Activated B cell treated with CpG ODN at 0.5 μM for 24 hours (primary cell): ENCODE measurements at regions not wholly inside any gene's neighbourhood (a gene's known extent, or its start where the extent isn't known, plus 50 kb on each side); places are given as distances from the start of the nearest gene placed in this dataset.
"Not testable (repeated sequence)": the region's sequence is repeated elsewhere in the genome, so short reads cannot be mapped to it uniquely, and the experiment has no call there.

Source experiments
- ATAC-seq: fragments of 200-7000 bp; cut with Tn5 transposase; one replicate; pipeline ENCODE4 v1.10.0; 2021; ENCODE audit warnings: low read depth, mild to moderate bottlenecking, moderate library complexity
- CTCF ChIA-PET: fragments of 350-600 bp; sonication (Branson Sonifier 250); formaldehyde crosslinking; loops from one replicate; lab custom pipeline; 2021; ENCODE audit warnings: antibody characterized with exemption; lab: Charles Lee
- POLR2A ChIA-PET: fragments of 350-600 bp; sonication (Branson Sonifier 250); formaldehyde crosslinking; loops from one replicate; lab custom pipeline; 2021; ENCODE audit warnings: antibody characterized with exemption; lab: Charles Lee
- DNase-seq: peaks from one replicate; pipeline ENCODE4 v3.0.0; 2022
- H3K27ac Mint-ChIP-seq: one replicate; pipeline ENCODE4 v1.8.0; 2020; ENCODE audit warnings: mixed read lengths
- H3K27me3 Mint-ChIP-seq: one replicate; pipeline ENCODE4 v1.8.0; 2021; ENCODE audit warnings: mixed read lengths
- H3K36me3 Mint-ChIP-seq: one replicate; pipeline ENCODE4 v1.8.0; 2021; ENCODE audit warnings: low read depth, mixed read lengths
- H3K4me1 Mint-ChIP-seq: one replicate; pipeline ENCODE4 v1.8.0; 2021; ENCODE audit warnings: mixed read lengths
- H3K4me3 Mint-ChIP-seq: one replicate; pipeline ENCODE4 v1.8.0; 2020; ENCODE audit warnings: mild to moderate bottlenecking, mixed read lengths
- H3K9me3 Mint-ChIP-seq: one replicate; pipeline ENCODE4 v1.8.0; 2020; ENCODE audit warnings: mixed read lengths
- intact Hi-C: fragments of 100-400 bp; cut with micrococcal nuclease; formaldehyde crosslinking; loops from one replicate; pipeline ENCODE4 v1.15.1; 2024
- TF ChIP-seq, protein P1 (sequence below): fragments of 200-600 bp; IDR thresholded peaks from one replicate; pipeline ENCODE4 v1.8.0; 2022; ENCODE audit warnings: antibody characterized with exemption, mild to moderate bottlenecking

DNA sequence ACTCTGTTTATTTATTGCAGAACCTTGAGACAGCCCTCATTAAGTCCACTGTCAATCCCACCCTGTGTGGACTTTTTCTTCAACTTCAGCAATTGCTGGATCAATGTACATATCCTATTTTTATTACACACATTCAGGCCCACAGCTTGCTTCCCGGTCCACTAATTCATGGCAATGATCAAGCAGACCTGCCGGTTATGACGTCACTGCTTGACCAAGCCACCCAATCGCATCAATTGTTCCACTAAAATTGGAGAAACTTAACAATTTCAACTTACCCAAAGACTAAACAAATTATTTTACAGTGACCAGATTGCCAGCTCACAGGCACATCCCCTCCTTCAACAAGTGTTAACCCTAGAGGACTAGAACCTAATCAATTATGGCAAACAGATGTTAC is 240.4 kb upstream of the MAGEB18 start:
- no peak for ATAC-seq
- Mint-ChIP-seq H3K9me3 (no peaks in the 10 kb centered on the region), H3K27me3 (no peaks in the 10 kb centered on the region), H3K27ac (no peak overlapping the region), H3K4me3 (no peak overlapping the region), H3K4me1 (no peaks in the 10 kb centered on the region), H3K36me3 (no peaks in the 10 kb centered on the region)
- CTCF ChIA-PET: no interaction called here
- POLR2A ChIA-PET: no interaction called here
- TF ChIP-seq, protein P1, sequence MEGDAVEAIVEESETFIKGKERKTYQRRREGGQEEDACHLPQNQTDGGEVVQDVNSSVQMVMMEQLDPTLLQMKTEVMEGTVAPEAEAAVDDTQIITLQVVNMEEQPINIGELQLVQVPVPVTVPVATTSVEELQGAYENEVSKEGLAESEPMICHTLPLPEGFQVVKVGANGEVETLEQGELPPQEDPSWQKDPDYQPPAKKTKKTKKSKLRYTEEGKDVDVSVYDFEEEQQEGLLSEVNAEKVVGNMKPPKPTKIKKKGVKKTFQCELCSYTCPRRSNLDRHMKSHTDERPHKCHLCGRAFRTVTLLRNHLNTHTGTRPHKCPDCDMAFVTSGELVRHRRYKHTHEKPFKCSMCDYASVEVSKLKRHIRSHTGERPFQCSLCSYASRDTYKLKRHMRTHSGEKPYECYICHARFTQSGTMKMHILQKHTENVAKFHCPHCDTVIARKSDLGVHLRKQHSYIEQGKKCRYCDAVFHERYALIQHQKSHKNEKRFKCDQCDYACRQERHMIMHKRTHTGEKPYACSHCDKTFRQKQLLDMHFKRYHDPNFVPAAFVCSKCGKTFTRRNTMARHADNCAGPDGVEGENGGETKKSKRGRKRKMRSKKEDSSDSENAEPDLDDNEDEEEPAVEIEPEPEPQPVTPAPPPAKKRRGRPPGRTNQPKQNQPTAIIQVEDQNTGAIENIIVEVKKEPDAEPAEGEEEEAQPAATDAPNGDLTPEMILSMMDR: no peak
- no peak for DNase-seq
- intact Hi-C loops: no loop called here

GRCh38 chrX:25905728-25906127 is 232.4 kb upstream of the MAGEB18 start:
- H3K9me3 Mint-ChIP-seq, intact Hi-C loops, H3K27ac Mint-ChIP-seq, ATAC-seq, H3K4me1 Mint-ChIP-seq, H3K27me3 Mint-ChIP-seq, POLR2A ChIA-PET, CTCF ChIA-PET, H3K4me3 Mint-ChIP-seq, H3K36me3 Mint-ChIP-seq, DNase-seq: not testable (repeated sequence)

DNA sequence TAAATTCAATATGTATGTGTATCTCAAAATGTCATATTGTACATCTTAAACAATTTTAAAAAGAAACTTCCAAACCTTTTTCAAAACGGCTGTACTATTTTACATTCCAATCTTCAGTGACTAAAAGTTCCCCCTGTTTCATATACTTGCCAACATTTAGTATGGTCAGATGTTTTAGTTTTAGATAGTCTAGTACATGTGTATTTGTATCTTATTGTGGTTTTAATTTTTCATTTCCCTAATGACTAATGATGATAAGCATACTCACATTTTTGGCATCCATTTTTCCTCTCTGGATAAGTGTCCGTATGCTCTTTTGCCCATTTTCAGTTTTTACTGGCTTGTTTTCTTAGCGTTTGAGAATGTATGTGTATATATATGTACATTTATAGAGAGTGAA is 212.2 kb upstream of the MAGEB18 start:
- H3K4me3 Mint-ChIP-seq: no peak overlapping the region
- intact Hi-C loops: no loop called here
- POLR2A ChIA-PET: no interaction called here
- TF ChIP-seq, protein P1: no peak
- H3K27me3 Mint-ChIP-seq: no peaks in the 10 kb centered on the region
- no peaks in the 10 kb centered on the region for H3K4me1 Mint-ChIP-seq
- CTCF ChIA-PET: no interaction called here
- H3K9me3 Mint-ChIP-seq: no peaks in the 10 kb centered on the region
- ATAC-seq (no peak), DNase-seq (no peak)
- no peak overlapping the region for H3K27ac Mint-ChIP-seq
- H3K36me3 Mint-ChIP-seq: no peaks in the 10 kb centered on the region

GRCh38 chrX:25928316-25928715 is 209.8 kb upstream of the MAGEB18 start:
- ChIA-PET CTCF (no interaction called here), POLR2A (no interaction called here)
- Mint-ChIP-seq H3K4me1 (no peaks in the 10 kb centered on the region), H3K27me3 (no peaks in the 10 kb centered on the region), H3K9me3 (no peaks in the 10 kb centered on the region), H3K4me3 (no peak overlapping the region), H3K36me3 (no peaks in the 10 kb centered on the region), H3K27ac (no peak overlapping the region)
- intact Hi-C loops: no loop called here
- no peak for DNase-seq
- TF ChIP-seq, protein P1: no peak
- no peak for ATAC-seq

- no peaks in the 10 kb centered on the region for H3K36me3 Mint-ChIP-seq
- H3K4me3 Mint-ChIP-seq: no peak overlapping the region
- ChIA-PET CTCF (no interaction called here), POLR2A (no interaction called here)
- H3K9me3 Mint-ChIP-seq: no peaks in the 10 kb centered on the region
- H3K27ac Mint-ChIP-seq: no peak overlapping the region
- H3K27me3 Mint-ChIP-seq: no peaks in the 10 kb centered on the region
- TF ChIP-seq, protein P1: no peak
- ATAC-seq (no peak), DNase-seq (no peak)
- H3K4me1 Mint-ChIP-seq: no peaks in the 10 kb centered on the region
- intact Hi-C loops: no loop called here
Measured at GRCh38 chrX:25941087-25941486, 197.1 kb upstream of the MAGEB18 start.

DNA sequence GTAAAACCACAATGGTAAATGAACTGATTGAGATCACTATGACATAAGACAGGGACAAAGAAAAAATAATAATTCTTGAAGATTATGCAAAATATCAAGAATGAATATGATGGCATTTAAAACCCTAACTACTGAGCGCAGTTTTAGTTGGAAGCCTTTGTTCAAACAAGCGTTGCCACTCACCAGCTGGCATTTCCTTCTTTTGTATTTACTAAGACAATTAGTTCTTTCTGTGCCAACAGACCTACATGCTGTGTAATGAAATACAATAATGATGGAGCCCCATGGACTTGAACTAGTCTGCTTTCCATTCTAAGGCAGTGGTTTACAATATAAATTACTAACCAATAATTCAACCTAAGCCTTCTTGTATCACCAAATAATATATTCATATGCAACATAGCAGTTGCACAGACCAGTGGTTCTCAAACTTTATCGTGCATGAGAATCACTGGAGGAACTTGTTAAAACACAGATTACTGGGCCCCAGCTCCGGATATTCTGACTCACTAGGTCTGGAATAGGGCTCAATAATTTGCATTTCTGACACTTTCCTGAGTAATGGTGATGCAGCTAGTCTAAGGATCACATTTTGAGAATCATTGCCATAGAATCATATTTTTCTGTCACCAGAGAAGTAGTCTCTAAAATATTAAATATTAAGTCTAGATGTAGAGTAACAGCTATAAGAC is 196.4 kb upstream of the MAGEB18 start:
- CTCF ChIA-PET: no interaction called here
- Mint-ChIP-seq H3K4me3 (no peak overlapping the region), H3K27me3 (no peaks in the 10 kb centered on the region), H3K27ac (no peak overlapping the region), H3K36me3 (no peaks in the 10 kb centered on the region), H3K9me3 (peaks cover 2% of the 10 kb centered on the region), H3K4me1 (no peaks in the 10 kb centered on the region)
- no peak for DNase-seq
- no peak for ATAC-seq
- TF ChIP-seq, protein P1: no peak
- POLR2A ChIA-PET: no interaction called here
- intact Hi-C loops: no loop called here
